ENCODE measurements at regions not wholly inside any gene's neighbourhood (a gene's known extent, or its start where the extent isn't known, plus 50 kb on each side); places are given as distances from the start of the nearest gene placed in this dataset.

DNA sequence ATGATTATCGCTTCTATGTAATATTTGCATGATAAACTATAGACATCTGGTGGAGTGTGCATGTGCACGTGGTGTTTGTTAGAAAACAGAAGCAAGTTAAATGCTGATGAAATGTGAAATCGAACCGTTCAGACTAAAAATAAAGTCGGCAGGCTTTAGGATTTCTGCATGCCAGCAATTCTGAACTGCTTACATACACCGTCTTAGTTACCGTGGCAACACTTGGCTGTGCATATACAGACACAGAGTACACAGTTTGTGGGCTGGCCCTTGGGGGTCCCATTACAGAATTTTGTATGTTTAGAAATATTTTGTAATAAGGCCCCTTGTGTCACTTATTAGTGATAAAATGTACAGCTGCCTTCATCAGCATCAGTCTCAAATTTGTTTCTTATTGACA lies 605.5 kb downstream of the RBFOX1 start:
- no peak for DNase-seq
- no peaks in the 10 kb centered on the region for H3K4me1 ChIP-seq
- TF ChIP-seq, protein P1, sequence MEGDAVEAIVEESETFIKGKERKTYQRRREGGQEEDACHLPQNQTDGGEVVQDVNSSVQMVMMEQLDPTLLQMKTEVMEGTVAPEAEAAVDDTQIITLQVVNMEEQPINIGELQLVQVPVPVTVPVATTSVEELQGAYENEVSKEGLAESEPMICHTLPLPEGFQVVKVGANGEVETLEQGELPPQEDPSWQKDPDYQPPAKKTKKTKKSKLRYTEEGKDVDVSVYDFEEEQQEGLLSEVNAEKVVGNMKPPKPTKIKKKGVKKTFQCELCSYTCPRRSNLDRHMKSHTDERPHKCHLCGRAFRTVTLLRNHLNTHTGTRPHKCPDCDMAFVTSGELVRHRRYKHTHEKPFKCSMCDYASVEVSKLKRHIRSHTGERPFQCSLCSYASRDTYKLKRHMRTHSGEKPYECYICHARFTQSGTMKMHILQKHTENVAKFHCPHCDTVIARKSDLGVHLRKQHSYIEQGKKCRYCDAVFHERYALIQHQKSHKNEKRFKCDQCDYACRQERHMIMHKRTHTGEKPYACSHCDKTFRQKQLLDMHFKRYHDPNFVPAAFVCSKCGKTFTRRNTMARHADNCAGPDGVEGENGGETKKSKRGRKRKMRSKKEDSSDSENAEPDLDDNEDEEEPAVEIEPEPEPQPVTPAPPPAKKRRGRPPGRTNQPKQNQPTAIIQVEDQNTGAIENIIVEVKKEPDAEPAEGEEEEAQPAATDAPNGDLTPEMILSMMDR (IDR thresholded peaks at IDR 0.05), result no peak
- TF ChIP-seq POLR2A (IDR thresholded peaks at IDR 0.05), result no peak
- H3K36me3 ChIP-seq, result no peaks in the 10 kb centered on the region
- no peak overlapping the region for H3K4me3 ChIP-seq
- H3K9me3 ChIP-seq, result no peaks in the 10 kb centered on the region
- no peaks in the 10 kb centered on the region for H3K27me3 ChIP-seq
- H3K27ac ChIP-seq, result no peak overlapping the region

DNA sequence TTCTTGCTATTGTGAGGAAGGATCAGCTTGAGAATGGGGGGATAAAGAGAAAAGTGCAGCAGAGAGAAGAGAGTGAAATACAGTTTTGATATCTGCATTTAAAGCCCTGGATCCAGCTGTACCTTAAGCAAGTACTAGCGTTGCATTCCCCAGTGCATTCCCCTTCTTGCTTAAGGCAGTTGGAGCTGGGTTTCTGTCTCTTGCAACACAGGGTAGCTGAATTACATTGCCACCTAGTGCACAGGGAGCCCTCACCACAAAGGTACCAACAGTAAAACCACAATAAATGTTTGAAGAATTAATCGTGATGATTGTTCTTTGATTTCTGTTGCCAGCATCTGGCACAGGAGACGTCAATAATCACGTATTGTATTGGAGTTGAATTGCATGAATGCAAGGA lies 588.7 kb downstream of the RBFOX1 start:
- TF ChIP-seq, protein P1 (IDR thresholded peaks at IDR 0.05), result peak in 3 of 6 experiments; percentile 11 to 43 (median 13)
- TF ChIP-seq POLR2A (IDR thresholded peaks at IDR 0.05), result no peak

DNA sequence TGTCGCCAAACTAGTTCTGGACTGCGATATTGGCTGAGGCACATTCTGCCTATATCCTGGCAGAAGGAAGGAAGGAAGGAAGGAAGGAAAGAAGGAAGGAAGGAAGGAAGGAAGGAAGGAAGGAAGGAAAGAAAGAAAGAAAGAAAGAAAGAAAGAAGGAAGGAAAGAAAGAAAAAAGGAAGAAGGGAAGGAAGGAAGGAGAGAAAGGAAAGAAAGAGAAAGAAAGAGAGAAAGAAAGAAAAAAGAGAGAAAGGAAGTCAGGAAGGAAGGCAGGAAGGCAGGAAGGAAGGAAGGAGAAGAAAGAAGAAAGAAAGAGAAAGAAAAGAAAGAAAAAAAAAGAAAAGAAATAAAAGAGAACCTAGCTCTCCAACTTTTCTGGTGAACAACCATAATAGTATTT lies 587.1 kb downstream of the RBFOX1 start:
- H3K36me3 ChIP-seq, result no peaks in the 10 kb centered on the region
- no peaks in the 10 kb centered on the region for H3K9me3 ChIP-seq
- TF ChIP-seq POLR2A (IDR thresholded peaks at IDR 0.05), result no peak
- TF ChIP-seq, protein P1 (IDR thresholded peaks at IDR 0.05), result no peak
- no peak overlapping the region for H3K27ac ChIP-seq
- DNase-seq, result no peak
- no peaks in the 10 kb centered on the region for H3K27me3 ChIP-seq
- no peaks in the 10 kb centered on the region for H3K4me1 ChIP-seq
- H3K4me3 ChIP-seq, result no peak overlapping the region

More for the DNA sequence above, 588.7 kb downstream of the RBFOX1 start:
- no peak overlapping the region for H3K27ac ChIP-seq
- no peak for DNase-seq
- H3K36me3 ChIP-seq, result no peaks in the 10 kb centered on the region
- no peaks in the 10 kb centered on the region for H3K9me3 ChIP-seq
- no peaks in the 10 kb centered on the region for H3K4me1 ChIP-seq
- no peaks in the 10 kb centered on the region for H3K27me3 ChIP-seq
- H3K4me3 ChIP-seq, result no peak overlapping the region

DNA sequence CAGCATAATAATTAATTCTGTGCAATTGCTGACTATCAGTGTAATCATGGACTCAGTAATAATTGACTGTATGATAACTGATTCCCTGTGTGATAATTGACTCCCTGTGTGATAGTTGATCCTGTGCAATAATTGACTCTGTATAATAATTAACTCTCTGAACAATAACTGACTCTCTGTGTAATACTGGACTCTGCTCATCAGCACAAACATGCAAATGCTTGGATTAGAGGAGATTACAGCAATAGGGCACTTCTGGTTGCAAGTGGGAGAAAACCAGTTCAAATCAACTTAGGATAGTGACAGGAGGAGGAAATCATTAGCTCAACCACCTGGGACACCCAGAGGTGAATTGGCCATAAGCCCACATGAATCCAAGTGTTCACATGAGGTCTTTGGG lies 582.1 kb downstream of the RBFOX1 start:
- TF ChIP-seq POLR2A (IDR thresholded peaks at IDR 0.05), result no peak
- TF ChIP-seq, protein P1 (IDR thresholded peaks at IDR 0.05), result no peak
- H3K9me3 ChIP-seq, result no peaks in the 10 kb centered on the region
- H3K27ac ChIP-seq, result peak overlapping the region in 1 of 4 donors; percentile 16
- no peak for DNase-seq
- no peak overlapping the region for H3K4me3 ChIP-seq
- H3K4me1 ChIP-seq, result no peaks in the 10 kb centered on the region
- no peaks in the 10 kb centered on the region for H3K27me3 ChIP-seq
- no peaks in the 10 kb centered on the region for H3K36me3 ChIP-seq

DNA sequence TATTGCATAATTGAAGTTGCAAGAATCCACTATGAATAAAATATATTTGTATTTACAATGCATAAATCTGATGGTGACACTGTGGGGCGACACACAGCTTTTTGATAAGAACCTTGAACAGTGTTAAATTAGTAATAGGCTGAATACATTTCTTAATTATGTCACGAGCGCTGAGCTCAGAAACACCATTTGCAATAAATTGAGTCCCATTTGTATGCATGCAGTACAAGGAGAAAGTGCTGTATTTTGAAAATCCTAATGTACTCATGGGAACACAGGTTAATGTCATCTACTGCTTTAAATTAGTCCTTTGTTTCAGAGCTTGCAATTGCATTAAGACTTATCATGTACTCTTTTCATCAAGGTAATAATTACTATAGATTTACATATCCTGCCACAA lies 579.5 kb downstream of the RBFOX1 start:
- Histone ChIP-seq H3K9me3 (no peaks in the 10 kb centered on the region), H3K27ac (no peak overlapping the region), H3K4me3 (no peak overlapping the region), H3K36me3 (no peaks in the 10 kb centered on the region), H3K4me1 (no peaks in the 10 kb centered on the region), H3K27me3 (no peaks in the 10 kb centered on the region)
- TF ChIP-seq, protein P1 (IDR thresholded peaks at IDR 0.05), result no peak
- no peak for TF ChIP-seq POLR2A (IDR thresholded peaks at IDR 0.05)
- DNase-seq, result no peak

DNA sequence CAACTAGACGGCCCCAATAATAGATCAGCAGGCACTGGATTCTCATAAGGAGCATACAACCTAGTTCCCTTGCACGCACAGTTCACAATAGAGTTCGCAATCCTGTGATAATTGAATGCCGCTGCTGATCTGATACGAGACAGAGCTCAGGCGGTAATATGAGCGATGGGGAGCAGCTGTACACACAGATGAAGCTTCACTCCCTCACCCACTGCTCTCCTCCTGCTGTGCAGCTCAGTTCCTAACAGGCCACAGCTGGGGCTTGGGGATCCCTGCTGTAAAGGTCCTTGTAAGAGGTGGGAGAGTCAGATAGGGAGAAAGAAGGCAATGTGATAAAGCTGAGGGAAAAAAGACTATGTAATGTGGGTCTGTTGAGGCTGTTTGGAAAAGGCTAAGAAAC lies 577.5 kb downstream of the RBFOX1 start:
- TF ChIP-seq, protein P1 (IDR thresholded peaks at IDR 0.05), result no peak
- TF ChIP-seq POLR2A (IDR thresholded peaks at IDR 0.05), result no peak
- Histone ChIP-seq H3K4me3 (no peak overlapping the region), H3K9me3 (no peaks in the 10 kb centered on the region), H3K36me3 (no peaks in the 10 kb centered on the region), H3K27me3 (no peaks in the 10 kb centered on the region), H3K4me1 (no peaks in the 10 kb centered on the region), H3K27ac (no peak overlapping the region)
- DNase-seq, result no peak
